ENCODE measurements at regions not wholly inside any gene's neighbourhood (a gene's known extent, or its start where the extent isn't known, plus 50 kb on each side); places are given as distances from the start of the nearest gene placed in this dataset.

DNA sequence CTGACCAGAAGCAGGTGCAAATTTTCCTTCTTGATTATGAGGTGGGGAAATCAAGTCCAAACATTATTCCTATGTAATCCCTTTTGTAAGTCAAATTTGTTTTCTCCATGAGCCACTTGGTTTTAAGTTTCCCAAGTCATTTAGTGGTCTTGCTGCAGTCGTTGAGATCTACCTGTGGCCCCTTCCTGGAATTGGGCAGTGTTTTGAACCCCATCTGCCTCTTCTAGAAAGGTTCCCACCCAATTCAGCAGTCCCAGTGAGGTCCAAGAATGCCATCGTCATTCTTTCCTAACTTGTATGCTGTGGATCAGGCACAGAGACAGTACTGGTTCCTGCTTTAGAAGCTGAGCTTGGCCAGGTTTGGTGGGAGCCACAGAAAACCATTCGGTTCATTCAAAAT is 77.8 kb upstream of the GNAZ start:
- TF ChIP-seq, protein P1, sequence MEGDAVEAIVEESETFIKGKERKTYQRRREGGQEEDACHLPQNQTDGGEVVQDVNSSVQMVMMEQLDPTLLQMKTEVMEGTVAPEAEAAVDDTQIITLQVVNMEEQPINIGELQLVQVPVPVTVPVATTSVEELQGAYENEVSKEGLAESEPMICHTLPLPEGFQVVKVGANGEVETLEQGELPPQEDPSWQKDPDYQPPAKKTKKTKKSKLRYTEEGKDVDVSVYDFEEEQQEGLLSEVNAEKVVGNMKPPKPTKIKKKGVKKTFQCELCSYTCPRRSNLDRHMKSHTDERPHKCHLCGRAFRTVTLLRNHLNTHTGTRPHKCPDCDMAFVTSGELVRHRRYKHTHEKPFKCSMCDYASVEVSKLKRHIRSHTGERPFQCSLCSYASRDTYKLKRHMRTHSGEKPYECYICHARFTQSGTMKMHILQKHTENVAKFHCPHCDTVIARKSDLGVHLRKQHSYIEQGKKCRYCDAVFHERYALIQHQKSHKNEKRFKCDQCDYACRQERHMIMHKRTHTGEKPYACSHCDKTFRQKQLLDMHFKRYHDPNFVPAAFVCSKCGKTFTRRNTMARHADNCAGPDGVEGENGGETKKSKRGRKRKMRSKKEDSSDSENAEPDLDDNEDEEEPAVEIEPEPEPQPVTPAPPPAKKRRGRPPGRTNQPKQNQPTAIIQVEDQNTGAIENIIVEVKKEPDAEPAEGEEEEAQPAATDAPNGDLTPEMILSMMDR (IDR thresholded peaks at IDR 0.05), result no peak
- TF ChIP-seq EZH2 (IDR thresholded peaks at IDR 0.05; ENCODE audit: borderline replicate concordance, insufficient read depth, low read depth, low read length, poor library complexity, severe bottlenecking), result no peak
